ENCODE measurements at regions not wholly inside any gene's neighbourhood (a gene's known extent, or its start where the extent isn't known, plus 50 kb on each side); places are given as distances from the start of the nearest gene placed in this dataset.

- DNase-seq (ENCODE audit: low read depth, low spot score), result no peak
Observed at GRCh38 chr13:106691341-106691740, 123.4 kb upstream of the ARGLU1 start.

GRCh38 chr13:106690779-106691178, 122.8 kb upstream of the ARGLU1 start:
- DNase-seq (ENCODE audit: low read depth, low spot score), result peak; percentile 81

DNA sequence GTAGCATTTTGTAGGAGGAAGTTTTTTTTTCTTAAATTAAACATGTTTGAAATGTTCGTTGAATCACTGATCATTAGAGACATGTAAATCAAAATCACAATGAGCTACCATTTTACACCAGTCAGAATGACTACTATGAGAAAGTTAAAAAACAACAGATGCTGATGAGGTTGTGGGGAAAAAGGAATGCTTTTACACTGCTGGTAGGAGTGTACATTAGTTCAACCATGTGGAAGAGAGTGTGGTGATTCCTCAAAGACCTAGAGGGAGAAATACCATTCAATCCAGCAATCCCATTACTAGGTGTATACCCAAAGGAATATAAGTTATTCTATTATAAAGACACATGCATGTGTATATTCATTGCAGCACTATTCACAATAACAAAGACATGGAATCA, 122.0 kb upstream of the ARGLU1 start:
- DNase-seq (ENCODE audit: low read depth, low spot score), result no peak

DNA sequence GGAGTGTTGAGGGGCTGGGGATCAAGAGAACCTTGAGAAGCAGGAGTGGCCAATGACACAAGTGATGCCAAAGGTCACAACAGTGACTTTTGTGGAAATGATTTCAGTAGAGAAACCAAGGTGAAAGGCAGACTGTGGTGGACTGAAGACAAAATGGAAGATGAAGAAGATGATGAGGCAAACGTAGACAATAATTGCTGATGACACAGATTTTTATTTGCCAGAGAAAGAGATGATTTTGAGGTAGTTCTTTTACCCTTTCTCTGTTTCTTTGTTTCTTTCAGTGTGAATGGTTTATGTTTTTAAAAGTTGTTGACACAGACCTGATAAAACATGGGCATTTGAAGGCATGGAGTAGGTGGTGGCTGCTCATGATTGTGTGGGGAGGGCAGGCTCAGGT, 121.0 kb upstream of the ARGLU1 start:
- DNase-seq (ENCODE audit: low read depth, low spot score), result no peak

GRCh38 chr13:106686163-106686562, 118.2 kb upstream of the ARGLU1 start:
- no peak for DNase-seq (ENCODE audit: low read depth, low spot score)

DNA sequence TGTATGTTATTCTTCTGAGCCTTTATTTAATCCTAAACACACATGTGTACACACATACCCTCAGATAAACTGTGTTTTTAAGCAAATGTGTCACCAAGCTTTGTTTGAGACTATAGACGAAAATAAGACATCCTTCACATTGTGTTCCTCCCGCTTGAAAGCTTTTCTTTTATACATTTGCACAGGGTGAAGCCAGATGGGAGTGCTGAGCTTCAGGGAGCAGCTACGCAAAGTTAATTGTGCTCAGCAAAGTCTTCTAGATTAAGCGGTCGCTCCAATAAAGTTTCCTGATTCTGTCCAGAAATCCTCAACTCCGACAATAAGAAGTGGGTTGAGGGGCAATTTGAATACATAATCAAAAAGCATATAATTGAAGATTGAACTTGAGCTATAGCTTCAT, 117.2 kb upstream of the ARGLU1 start:
- DNase-seq (ENCODE audit: low read depth, low spot score), result no peak

- DNase-seq (ENCODE audit: low read depth, low spot score), result no peak
Observed at GRCh38 chr13:106683918-106684317, 116.0 kb upstream of the ARGLU1 start.

- DNase-seq (ENCODE audit: low read depth, low spot score), result no peak
Observed at GRCh38 chr13:106683179-106683578, 115.2 kb upstream of the ARGLU1 start.

DNA sequence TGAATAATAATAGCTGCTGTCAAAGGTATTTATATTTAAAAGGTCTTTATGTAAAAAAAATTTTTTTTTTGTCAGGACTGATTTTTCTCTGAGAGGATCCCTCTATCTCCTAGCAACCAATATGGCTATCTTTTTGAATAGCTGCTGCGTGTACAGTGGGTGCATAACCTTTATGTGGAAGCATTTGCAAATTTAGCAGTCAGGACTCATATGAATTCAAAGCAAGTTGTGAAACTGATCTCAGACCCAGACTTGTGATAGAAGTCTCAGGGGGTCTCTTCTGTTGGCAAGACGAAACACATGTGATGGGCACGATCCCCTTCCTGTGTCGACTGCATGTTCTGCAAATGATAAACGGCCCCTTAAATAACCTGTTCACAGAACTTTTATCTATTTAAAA, 114.1 kb upstream of the ARGLU1 start:
- DNase-seq (ENCODE audit: low read depth, low spot score), result no peak

GRCh38 chr13:106681536-106681935, 113.6 kb upstream of the ARGLU1 start:
- DNase-seq (ENCODE audit: low read depth, low spot score), result no peak

GRCh38 chr13:106680796-106681472, 113.0 kb upstream of the ARGLU1 start:
- peak; percentile 20 for DNase-seq (ENCODE audit: low read depth, low spot score)

DNA sequence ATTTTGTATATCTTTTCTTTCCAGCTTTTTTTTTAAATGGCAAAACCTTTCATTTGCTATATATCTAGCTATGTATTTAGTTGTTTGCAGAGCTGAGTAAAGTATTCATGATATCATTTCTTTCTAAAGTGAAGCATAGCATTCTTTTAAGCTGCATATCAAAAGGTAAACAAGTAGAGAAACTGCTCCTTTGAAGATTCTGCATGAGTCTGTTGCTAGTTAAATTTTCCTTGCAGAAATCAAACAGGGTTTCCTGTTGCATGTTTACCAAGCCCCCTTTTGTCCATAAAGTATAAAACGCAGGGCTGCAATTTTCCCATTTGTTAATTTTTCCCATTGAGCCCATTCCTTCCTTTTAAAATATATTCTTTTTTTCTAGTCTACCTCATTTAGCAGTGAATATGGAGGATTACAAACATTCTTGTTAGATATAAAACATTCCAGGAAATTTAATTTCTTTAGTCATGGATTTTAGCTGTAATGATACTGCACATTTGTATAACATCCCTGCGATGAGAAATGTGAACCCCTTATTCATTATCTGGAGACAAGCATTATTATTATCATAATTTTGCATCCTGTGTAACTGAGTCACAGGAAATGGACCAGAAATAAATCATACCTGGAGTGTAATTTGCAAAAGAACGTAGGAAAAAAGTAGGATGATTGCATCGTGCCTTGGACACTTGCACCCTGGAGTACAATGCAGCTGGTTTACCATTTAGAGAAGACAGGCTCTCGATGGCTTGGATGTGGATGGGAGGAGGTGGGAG, 110.9 kb upstream of the ARGLU1 start:
- no peak for DNase-seq (ENCODE audit: low read depth, low spot score)

- no peak for DNase-seq (ENCODE audit: low read depth, low spot score)
Observed at GRCh38 chr13:106675311-106675710, 107.4 kb upstream of the ARGLU1 start.

DNA sequence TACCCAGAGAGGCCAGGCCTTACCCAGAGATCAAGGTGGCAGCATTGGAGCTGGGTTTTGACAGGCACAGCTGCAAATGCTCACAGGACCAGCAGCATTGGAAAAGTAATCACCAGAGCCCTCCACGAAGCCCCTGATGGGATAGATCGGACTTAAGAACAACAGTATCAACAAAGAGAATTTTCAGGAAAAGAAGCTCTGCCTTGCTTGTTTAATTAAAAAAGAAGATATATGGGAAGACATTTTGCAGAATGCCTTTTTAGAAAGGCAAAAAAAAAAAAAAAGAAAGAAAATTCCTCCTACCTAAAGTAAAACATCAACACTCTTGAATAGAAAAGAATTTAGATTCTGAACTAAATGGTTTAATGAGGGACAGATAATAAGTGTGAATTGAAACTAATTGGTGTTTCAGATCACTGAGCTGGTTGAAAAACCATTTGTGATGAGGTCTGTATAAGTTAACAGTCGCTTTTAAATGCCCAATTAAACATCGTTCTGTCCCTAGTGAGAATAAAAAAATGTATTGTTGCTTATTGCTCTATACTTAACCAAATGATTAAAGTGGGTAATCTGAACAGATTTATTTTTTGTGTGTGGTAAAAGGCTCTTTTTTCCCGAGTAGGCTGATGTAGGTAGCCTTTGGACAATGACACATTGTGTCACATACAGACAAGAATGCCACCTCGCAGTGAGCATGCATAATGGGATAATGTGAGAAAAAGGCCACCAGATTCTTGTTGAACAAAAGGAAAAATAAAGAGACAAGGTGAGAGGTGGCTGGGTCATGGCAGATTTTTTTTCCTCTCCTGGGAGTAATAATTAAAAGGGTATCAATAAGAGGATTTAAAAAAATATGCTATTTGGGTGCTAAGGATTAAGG, 93.0 kb upstream of the ARGLU1 start:
- no peak for DNase-seq (ENCODE audit: low read depth, low spot score)

DNA sequence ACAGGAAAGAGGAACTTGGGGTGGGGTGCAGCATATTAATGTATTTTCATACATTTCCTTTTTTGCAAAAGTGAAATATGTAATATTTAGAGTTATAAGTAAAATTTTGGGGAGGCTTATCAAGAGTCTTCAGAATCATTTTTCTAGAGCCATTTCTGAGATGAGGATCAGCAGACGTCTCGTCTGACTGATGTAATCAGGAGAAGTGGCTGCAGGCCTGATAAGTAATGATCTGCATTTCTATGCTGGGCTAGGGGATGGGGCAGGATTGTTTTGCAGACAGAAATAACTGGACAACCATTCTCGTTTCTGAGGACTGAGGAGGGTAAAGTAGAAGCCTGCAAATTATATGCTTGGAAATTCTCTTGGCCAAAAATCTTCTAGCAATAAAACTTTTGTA, 89.2 kb upstream of the ARGLU1 start:
- DNase-seq (ENCODE audit: low read depth, low spot score), result no peak

DNA sequence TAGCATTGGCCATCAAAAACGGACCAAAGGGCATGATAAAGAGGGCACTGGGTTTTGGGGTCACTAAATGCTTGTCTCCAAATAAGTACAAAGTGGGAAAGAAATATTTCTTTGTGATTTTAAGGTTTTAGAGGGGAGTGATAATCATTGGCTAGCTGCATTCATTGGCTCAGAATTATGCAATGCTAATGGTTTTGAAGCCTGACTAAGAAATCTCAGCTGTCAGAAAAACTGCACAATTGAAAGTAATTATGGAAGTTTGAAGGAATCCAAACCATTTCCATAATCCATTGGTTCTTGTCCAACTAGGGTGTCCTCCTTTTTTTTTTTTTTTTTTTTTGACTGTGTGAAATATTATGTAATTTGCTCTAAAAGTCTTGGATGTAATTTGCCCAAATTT, 88.2 kb upstream of the ARGLU1 start:
- DNase-seq (ENCODE audit: low read depth, low spot score), result no peak

- peak; percentile 64 for DNase-seq (ENCODE audit: low read depth, low spot score)
Observed at GRCh38 chr13:106651442-106651841, 83.5 kb upstream of the ARGLU1 start.

DNA sequence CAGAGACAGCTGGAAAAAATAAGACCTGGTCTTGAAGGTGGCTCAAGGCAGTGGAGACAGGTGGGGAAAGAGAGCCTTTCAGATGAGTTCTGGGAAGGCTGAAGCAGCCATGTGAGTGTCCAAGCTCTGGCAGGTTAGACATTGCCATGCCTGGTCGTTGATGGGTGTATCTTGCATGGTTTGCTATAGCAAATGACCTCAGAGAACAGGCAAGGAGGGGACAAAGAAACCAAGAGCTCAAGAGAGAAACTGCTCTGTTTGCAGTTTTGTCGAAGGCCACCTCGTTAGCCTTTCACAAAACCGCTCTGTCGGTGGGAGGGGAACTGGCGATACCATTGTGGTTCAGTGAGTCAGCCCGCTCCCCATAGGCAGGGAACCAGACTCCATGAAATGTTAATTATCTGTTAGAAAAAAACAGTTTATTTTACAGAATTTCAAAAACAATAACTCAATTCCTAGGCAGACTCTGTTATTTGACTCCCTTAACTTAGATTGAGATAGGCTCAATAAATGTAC, 82.8 kb upstream of the ARGLU1 start:
- no peak for DNase-seq (ENCODE audit: low read depth, low spot score)

GRCh38 chr13:106649495-106649894, 81.6 kb upstream of the ARGLU1 start:
- no peak for DNase-seq (ENCODE audit: low read depth, low spot score)

DNA sequence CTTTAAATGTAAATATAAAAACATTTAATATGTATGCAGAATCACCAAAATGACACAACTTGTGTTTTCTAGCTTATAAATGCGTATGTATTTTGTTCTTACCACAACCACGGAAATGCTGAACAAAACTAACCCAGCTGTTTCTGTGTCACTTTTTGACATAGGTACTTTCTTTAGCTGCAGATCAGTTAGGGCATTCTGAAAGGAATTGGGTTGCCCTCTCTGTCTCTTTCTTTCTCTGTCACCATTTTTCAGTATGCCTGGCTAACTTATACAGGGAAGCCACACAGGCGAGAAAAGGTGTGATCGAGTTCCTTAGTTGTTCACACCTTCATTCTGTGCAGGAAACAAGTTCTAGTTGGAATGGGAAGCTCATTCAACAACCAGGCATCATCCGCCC, 72.6 kb upstream of the ARGLU1 start:
- DNase-seq (ENCODE audit: low read depth, low spot score), result no peak

- no peak for DNase-seq (ENCODE audit: low read depth, low spot score)
Observed at GRCh38 chr13:106637519-106637918, 69.6 kb upstream of the ARGLU1 start.

DNA sequence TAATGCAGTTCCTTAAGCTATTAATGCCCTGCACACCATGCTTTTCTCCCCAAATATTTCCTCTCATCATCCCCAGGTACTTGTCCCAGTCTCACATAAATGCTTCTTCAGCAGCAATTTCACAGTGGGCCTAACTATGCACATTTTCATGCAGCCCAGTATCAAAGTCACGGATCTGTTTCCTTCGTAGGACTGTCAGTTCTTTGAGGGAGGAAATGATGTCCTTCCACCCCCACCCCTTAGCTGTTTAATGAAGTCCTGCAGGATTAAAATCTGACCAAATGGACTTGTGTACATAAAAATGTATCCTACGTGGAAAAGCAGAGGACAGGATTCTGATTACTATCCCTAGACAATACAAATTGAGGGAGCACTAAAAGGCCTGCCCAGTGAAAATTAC, 68.6 kb upstream of the ARGLU1 start:
- no peak for DNase-seq (ENCODE audit: low read depth, low spot score)

All from pulmonary artery endothelial cell (primary cell).